ENCODE measurements at regions not wholly inside any gene's neighbourhood (a gene's known extent, or its start where the extent isn't known, plus 50 kb on each side); places are given as distances from the start of the nearest gene placed in this dataset.

DNA sequence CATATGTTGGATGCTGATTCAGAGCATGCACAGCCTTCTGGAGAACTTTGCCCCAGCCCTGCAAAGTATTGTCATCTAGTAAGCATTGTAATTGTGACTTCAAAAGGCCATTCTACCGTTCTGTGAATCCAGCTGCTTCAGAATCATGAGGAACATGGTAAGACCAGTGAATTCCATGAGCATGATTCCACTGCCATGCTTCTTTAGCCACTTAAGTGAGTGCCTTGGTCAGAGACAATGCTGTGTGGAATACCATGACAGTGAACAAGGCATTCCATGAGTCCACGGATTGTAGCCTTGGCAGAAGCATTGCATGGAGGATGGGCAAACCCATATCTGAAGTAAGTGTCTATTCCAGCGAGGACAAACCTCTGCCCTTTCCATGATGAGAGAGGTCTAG is 123.7 kb downstream of the S1PR1 start:
- no peak overlapping the region for H3K27ac ChIP-seq
- no peak for TF ChIP-seq CTCF (conservative IDR thresholded peaks at IDR 0.05)

DNA sequence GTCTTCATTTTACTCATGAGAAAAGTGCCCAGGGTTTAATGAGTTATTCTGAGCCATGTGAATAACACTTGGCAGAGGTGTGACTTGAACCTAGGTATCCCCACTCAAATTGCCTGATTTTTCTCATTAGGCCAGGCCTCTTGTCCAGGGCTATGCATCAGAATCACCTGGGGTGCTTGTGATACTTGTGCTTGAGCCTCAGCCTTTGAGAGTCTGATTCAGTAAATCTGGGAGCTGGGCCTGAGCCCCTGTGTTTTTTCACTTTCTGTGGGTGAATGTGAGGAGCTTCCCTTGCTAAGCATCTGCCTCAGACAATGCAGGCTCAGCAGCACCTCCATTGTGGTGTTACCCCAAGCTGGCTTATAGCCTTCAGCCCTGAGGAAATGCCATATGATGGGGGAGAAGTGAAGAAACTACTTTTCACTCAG is 127.1 kb downstream of the S1PR1 start:
- TF ChIP-seq CTCF (conservative IDR thresholded peaks at IDR 0.05), result no peak
- H3K27ac ChIP-seq, result no peak overlapping the region

GRCh38 chr1:101364370-101365120 is 127.7 kb downstream of the S1PR1 start:
- TF ChIP-seq CTCF (conservative IDR thresholded peaks at IDR 0.05), result no peak
- no peak overlapping the region for H3K27ac ChIP-seq

GRCh38 chr1:101365186-101365585 is 128.4 kb downstream of the S1PR1 start:
- no peak overlapping the region for H3K27ac ChIP-seq
- TF ChIP-seq CTCF (conservative IDR thresholded peaks at IDR 0.05), result no peak

DNA sequence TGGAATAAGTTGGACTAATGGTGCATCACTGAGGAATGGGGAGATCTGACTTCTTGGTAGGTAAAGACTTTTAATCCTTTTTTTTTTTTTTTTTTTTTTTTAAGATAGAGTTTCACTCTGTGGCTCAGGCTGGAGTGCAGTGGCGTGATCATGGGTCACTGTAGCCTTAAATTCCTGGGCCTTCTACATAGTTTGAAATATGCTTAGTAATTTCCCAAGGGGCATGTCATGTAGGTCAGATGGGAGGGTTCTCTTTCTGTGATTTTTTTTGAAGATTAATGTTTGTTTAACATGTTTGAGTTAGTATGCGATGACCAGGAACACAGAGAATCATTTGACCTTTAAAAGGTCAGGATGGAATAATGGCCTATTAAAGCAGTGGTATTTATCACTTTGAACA is 129.1 kb downstream of the S1PR1 start:
- TF ChIP-seq CTCF (conservative IDR thresholded peaks at IDR 0.05), result no peak
- no peak overlapping the region for H3K27ac ChIP-seq

DNA sequence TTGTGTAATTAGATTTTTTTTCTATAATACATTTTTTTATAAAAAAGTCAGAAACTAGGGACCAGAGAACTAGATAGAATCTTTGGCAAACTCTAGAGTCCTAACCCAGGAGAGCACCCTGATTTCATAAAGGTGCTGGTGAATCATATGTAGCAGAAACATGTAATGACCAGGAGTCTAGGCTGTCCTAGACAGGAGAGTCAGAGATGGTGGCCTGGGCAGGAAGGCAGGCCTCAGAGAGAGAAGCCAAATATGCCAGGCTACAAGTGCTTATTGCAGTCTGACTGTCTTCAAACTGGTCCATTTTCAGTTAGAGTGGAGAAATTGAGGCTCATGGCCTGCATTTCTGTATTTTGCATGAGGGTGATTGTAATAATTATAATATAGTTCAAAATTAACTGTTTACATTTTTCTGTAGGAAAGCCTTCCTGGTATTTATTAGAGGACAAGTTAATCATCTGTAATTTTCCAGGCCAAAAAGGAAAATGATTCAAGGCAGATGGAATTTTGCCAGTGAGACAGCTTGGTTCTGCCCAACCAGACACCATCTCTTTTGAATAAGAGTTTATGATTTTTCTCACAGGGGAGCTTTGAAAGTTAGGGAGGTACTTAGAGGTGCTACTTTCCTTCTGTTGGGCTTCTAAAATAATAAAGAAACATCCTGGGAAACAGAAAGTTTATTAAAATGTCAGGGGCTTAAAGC is 129.8 kb downstream of the S1PR1 start:
- no peak for TF ChIP-seq CTCF (conservative IDR thresholded peaks at IDR 0.05)
- no peak overlapping the region for H3K27ac ChIP-seq

GRCh38 chr1:101367630-101368029 is 130.8 kb downstream of the S1PR1 start:
- no peak for TF ChIP-seq CTCF (conservative IDR thresholded peaks at IDR 0.05)
- H3K27ac ChIP-seq, result no peak overlapping the region

All from VCaP (cell line).